ENCODE measurements at regions not wholly inside any gene's neighbourhood (a gene's known extent, or its start where the extent isn't known, plus 50 kb on each side); places are given as distances from the start of the nearest gene placed in this dataset.

GRCh38 chr6:165716886-165717285, 53.8 kb upstream of the PDE10A start:
- DNase-seq (ENCODE audit: low read depth): no peak

GRCh38 chr6:165715428-165715827, 52.4 kb upstream of the PDE10A start:
- no peak for DNase-seq (ENCODE audit: low read depth)

GRCh38 chr6:165714907-165715306, 51.9 kb upstream of the PDE10A start:
- no peak for DNase-seq (ENCODE audit: low read depth)

GRCh38 chr6:165713845-165714466, 50.9 kb upstream of the PDE10A start:
- DNase-seq (ENCODE audit: low read depth): no peak
